ENCODE measurements at regions not wholly inside any gene's neighbourhood (a gene's known extent, or its start where the extent isn't known, plus 50 kb on each side); places are given as distances from the start of the nearest gene placed in this dataset.

- Histone ChIP-seq H3F3A (ENCODE audit: insufficient read depth, low read length) (peaks cover 15% of the 10 kb centered on the region), H2AFZ (ENCODE audit: low read length) (peak overlapping the region; percentile 21), H3K27ac (ENCODE audit: low read length) (peak overlapping the region; percentile 77), H3K36me3 (replicated peaks; ENCODE audit: insufficient read depth, low read length) (no peaks in the 10 kb centered on the region), H3K4me1 (ENCODE audit: low read length) (peaks cover 26% of the 10 kb centered on the region), H3K9me2 (replicated peaks; ENCODE audit: insufficient read depth, low read length) (no peaks in the 10 kb centered on the region), H3K79me2 (ENCODE audit: low read length) (no peaks in the 10 kb centered on the region), H3K9ac (ENCODE audit: low read length) (peak overlapping the region; percentile 36), H3K4me3 (ENCODE audit: low read length) (peak overlapping the region; percentile 31), H3K4me2 (ENCODE audit: low read depth, low read length) (peak overlapping the region; percentile 59), H3K27me3 (replicated peaks; ENCODE audit: insufficient read depth, low read length) (no peaks in the 10 kb centered on the region), H4K20me1 (ENCODE audit: insufficient read depth, low read length) (no peaks in the 10 kb centered on the region), H3K9me3 (replicated peaks; ENCODE audit: insufficient read depth, low read length) (no peaks in the 10 kb centered on the region)
- TF ChIP-seq EZH2phosphoT487 (IDR thresholded peaks at IDR 0.05; ENCODE audit: low read length) (no peak), CTCF (IDR thresholded peaks at IDR 0.05; ENCODE audit: low read length) (no peak), EZH2 (optimal IDR thresholded peaks at IDR 0.05; ENCODE audit: low read depth, low read length) (no peak)
- peak; percentile 73 for DNase-seq
Measured at GRCh38 chr15:95284492-95284891, 1046.0 kb upstream of the NR2F2 start.

- Histone ChIP-seq H3K27ac (ENCODE audit: low read length) (peak overlapping the region; percentile 77), H3K4me1 (ENCODE audit: low read length) (peaks cover 26% of the 10 kb centered on the region), H3K4me3 (ENCODE audit: low read length) (peak overlapping the region; percentile 31), H3K9me3 (replicated peaks; ENCODE audit: insufficient read depth, low read length) (no peaks in the 10 kb centered on the region), H2AFZ (ENCODE audit: low read length) (peak overlapping the region; percentile 21), H3F3A (ENCODE audit: insufficient read depth, low read length) (peaks cover 15% of the 10 kb centered on the region), H3K36me3 (replicated peaks; ENCODE audit: insufficient read depth, low read length) (no peaks in the 10 kb centered on the region), H3K9me2 (replicated peaks; ENCODE audit: insufficient read depth, low read length) (no peaks in the 10 kb centered on the region), H3K9ac (ENCODE audit: low read length) (peak overlapping the region; percentile 36), H3K4me2 (ENCODE audit: low read depth, low read length) (peak overlapping the region; percentile 59), H3K79me2 (ENCODE audit: low read length) (no peaks in the 10 kb centered on the region), H3K27me3 (replicated peaks; ENCODE audit: insufficient read depth, low read length) (no peaks in the 10 kb centered on the region), H4K20me1 (ENCODE audit: insufficient read depth, low read length) (no peaks in the 10 kb centered on the region)
- TF ChIP-seq EZH2 (optimal IDR thresholded peaks at IDR 0.05; ENCODE audit: low read depth, low read length) (no peak), CTCF (IDR thresholded peaks at IDR 0.05; ENCODE audit: low read length) (peak; percentile 31), EZH2phosphoT487 (IDR thresholded peaks at IDR 0.05; ENCODE audit: low read length) (no peak)
- peak; percentile 85 for DNase-seq
Measured at GRCh38 chr15:95284933-95285421, 1045.5 kb upstream of the NR2F2 start.

GRCh38 chr15:95286352-95286880 is 1044.1 kb upstream of the NR2F2 start:
- no peak for DNase-seq
- H3K79me2 ChIP-seq (ENCODE audit: low read length), result no peaks in the 10 kb centered on the region
- peak overlapping the region; percentile 28; the same call in 1 of the 2 replicates for H3K27ac ChIP-seq (ENCODE audit: low read length)
- H3K27me3 ChIP-seq (replicated peaks; ENCODE audit: insufficient read depth, low read length), result no peaks in the 10 kb centered on the region
- H3F3A ChIP-seq (ENCODE audit: insufficient read depth, low read length), result peaks cover 15% of the 10 kb centered on the region
- H3K4me3 ChIP-seq (ENCODE audit: low read length), result no peak overlapping the region
- H3K36me3 ChIP-seq (replicated peaks; ENCODE audit: insufficient read depth, low read length), result no peaks in the 10 kb centered on the region
- no peaks in the 10 kb centered on the region for H3K9me3 ChIP-seq (replicated peaks; ENCODE audit: insufficient read depth, low read length)
- no peaks in the 10 kb centered on the region for H3K9me2 ChIP-seq (replicated peaks; ENCODE audit: insufficient read depth, low read length)
- no peaks in the 10 kb centered on the region for H4K20me1 ChIP-seq (ENCODE audit: insufficient read depth, low read length)
- H3K4me1 ChIP-seq (ENCODE audit: low read length), result peaks cover 26% of the 10 kb centered on the region
- peak overlapping the region; percentile 27; the same call in 1 of the 2 replicates for H3K4me2 ChIP-seq (ENCODE audit: low read depth, low read length)
- H2AFZ ChIP-seq (ENCODE audit: low read length), result no peak overlapping the region
- no peak for TF ChIP-seq EZH2phosphoT487 (IDR thresholded peaks at IDR 0.05; ENCODE audit: low read length)
- no peak for TF ChIP-seq EZH2 (optimal IDR thresholded peaks at IDR 0.05; ENCODE audit: low read depth, low read length)
- no peak for TF ChIP-seq CTCF (IDR thresholded peaks at IDR 0.05; ENCODE audit: low read length)
- no peak overlapping the region for H3K9ac ChIP-seq (ENCODE audit: low read length)

Measured in MM.1S (cell line).